A673 (cell line): ENCODE measurements at regions not wholly inside any gene's neighbourhood (a gene's known extent, or its start where the extent isn't known, plus 50 kb on each side); places are given as distances from the start of the nearest gene placed in this dataset.

Source experiments
- EZH2 ChIP-seq: fragments of 200-600 bp; sonication (generic); IDR thresholded peaks from 2 replicates; pipeline ENCODE4 v1.6.1; 2017; ENCODE audit warnings: borderline replicate concordance, low read depth, mild to moderate bottlenecking, mixed read lengths, antibody characterized with exemption, low read length; ENCODE audit not compliant: poor library complexity, severe bottlenecking
- TF ChIP-seq, protein P1 (sequence below): fragments of 300-800, 200-600 bp; sonication (generic); conservative IDR thresholded peaks from 2 replicates; pipeline ENCODE4 v1.5.1; 2017; ENCODE audit warnings: low read depth, mild to moderate bottlenecking, antibody characterized with exemption, low read length, moderate library complexity, mixed read lengths

DNA sequence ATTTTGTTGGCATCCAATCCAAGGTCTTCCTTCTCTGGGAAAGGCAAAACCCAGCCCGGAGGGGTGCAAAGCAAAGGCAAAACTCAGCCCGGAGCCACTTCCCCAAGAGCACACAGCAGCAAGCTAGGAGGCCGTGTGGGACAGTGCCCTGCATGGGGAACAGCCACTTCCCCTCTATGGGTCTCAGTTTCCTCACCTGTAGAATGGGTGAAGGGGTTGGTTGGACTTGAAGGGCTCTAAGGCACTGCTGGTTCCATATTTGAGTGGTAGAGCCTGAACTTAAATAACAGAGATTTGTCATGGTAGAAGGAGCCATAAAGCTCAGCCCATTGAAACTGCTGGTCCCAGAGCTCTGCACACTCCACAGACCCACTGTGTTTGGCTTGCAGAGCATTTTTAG is 51.3 kb upstream of the CCDC167 start:
- TF ChIP-seq, protein P1, sequence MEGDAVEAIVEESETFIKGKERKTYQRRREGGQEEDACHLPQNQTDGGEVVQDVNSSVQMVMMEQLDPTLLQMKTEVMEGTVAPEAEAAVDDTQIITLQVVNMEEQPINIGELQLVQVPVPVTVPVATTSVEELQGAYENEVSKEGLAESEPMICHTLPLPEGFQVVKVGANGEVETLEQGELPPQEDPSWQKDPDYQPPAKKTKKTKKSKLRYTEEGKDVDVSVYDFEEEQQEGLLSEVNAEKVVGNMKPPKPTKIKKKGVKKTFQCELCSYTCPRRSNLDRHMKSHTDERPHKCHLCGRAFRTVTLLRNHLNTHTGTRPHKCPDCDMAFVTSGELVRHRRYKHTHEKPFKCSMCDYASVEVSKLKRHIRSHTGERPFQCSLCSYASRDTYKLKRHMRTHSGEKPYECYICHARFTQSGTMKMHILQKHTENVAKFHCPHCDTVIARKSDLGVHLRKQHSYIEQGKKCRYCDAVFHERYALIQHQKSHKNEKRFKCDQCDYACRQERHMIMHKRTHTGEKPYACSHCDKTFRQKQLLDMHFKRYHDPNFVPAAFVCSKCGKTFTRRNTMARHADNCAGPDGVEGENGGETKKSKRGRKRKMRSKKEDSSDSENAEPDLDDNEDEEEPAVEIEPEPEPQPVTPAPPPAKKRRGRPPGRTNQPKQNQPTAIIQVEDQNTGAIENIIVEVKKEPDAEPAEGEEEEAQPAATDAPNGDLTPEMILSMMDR: no peak
- TF ChIP-seq EZH2: no peak
